ENCODE measurements at regions not wholly inside any gene's neighbourhood (a gene's known extent, or its start where the extent isn't known, plus 50 kb on each side); places are given as distances from the start of the nearest gene placed in this dataset.

GRCh38 chr16:47944589-47944988 lies 211.2 kb downstream of the ABCC12 start:
- Mint-ChIP-seq H3K36me3 (ENCODE audit: insufficient read depth) (no peaks in the 10 kb centered on the region), H3K4me1 (ENCODE audit: low read depth) (peaks cover 5% of the 10 kb centered on the region), H3K27ac (no peak overlapping the region), H3K4me3 (ENCODE audit: low read depth) (no peak overlapping the region), H3K27me3 (peaks cover 6% of the 10 kb centered on the region), H3K9me3 (ENCODE audit: low read depth) (no peaks in the 10 kb centered on the region)
- no peak for TF ChIP-seq CTCF (IDR thresholded peaks at IDR 0.05; ENCODE audit: unreplicated experiment)
- DNase-seq (ENCODE audit: low spot score, unreplicated experiment), result no peak

GRCh38 chr16:47943235-47943634 lies 212.6 kb downstream of the ABCC12 start:
- no peaks in the 10 kb centered on the region for H3K36me3 Mint-ChIP-seq (ENCODE audit: insufficient read depth)
- no peak overlapping the region for H3K4me3 Mint-ChIP-seq (ENCODE audit: low read depth)
- TF ChIP-seq CTCF (IDR thresholded peaks at IDR 0.05; ENCODE audit: unreplicated experiment), result no peak
- H3K9me3 Mint-ChIP-seq (ENCODE audit: low read depth), result no peaks in the 10 kb centered on the region
- H3K27ac Mint-ChIP-seq, result no peak overlapping the region
- H3K27me3 Mint-ChIP-seq, result peaks cover 6% of the 10 kb centered on the region
- DNase-seq (ENCODE audit: low spot score, unreplicated experiment), result no peak
- H3K4me1 Mint-ChIP-seq (ENCODE audit: low read depth), result peaks cover 6% of the 10 kb centered on the region

- H3K27ac Mint-ChIP-seq, result no peak overlapping the region
- H3K4me1 Mint-ChIP-seq (ENCODE audit: low read depth), result peaks cover 6% of the 10 kb centered on the region
- DNase-seq (ENCODE audit: low spot score, unreplicated experiment), result no peak
- H3K36me3 Mint-ChIP-seq (ENCODE audit: insufficient read depth), result no peaks in the 10 kb centered on the region
- peaks cover 6% of the 10 kb centered on the region for H3K27me3 Mint-ChIP-seq
- peaks cover 8% of the 10 kb centered on the region for H3K9me3 Mint-ChIP-seq (ENCODE audit: low read depth)
- no peak overlapping the region for H3K4me3 Mint-ChIP-seq (ENCODE audit: low read depth)
- no peak for TF ChIP-seq CTCF (IDR thresholded peaks at IDR 0.05; ENCODE audit: unreplicated experiment)
Measured at GRCh38 chr16:47940466-47940865, 215.3 kb downstream of the ABCC12 start.

- H3K4me1 Mint-ChIP-seq (ENCODE audit: low read depth), result peaks cover 6% of the 10 kb centered on the region
- no peaks in the 10 kb centered on the region for H3K36me3 Mint-ChIP-seq (ENCODE audit: insufficient read depth)
- peaks cover 6% of the 10 kb centered on the region for H3K27me3 Mint-ChIP-seq
- peaks cover 11% of the 10 kb centered on the region for H3K9me3 Mint-ChIP-seq (ENCODE audit: low read depth)
- TF ChIP-seq CTCF (IDR thresholded peaks at IDR 0.05; ENCODE audit: unreplicated experiment), result no peak
- H3K27ac Mint-ChIP-seq, result peak overlapping the region; percentile 13
- no peak for DNase-seq (ENCODE audit: low spot score, unreplicated experiment)
- no peak overlapping the region for H3K4me3 Mint-ChIP-seq (ENCODE audit: low read depth)
Measured at GRCh38 chr16:47939680-47940079, 216.1 kb downstream of the ABCC12 start.

- H3K4me1 Mint-ChIP-seq (ENCODE audit: low read depth), result peaks cover 6% of the 10 kb centered on the region
- H3K36me3 Mint-ChIP-seq (ENCODE audit: insufficient read depth), result no peaks in the 10 kb centered on the region
- TF ChIP-seq CTCF (IDR thresholded peaks at IDR 0.05; ENCODE audit: unreplicated experiment), result no peak
- H3K4me3 Mint-ChIP-seq (ENCODE audit: low read depth), result no peak overlapping the region
- peaks cover 17% of the 10 kb centered on the region for H3K9me3 Mint-ChIP-seq (ENCODE audit: low read depth)
- H3K27ac Mint-ChIP-seq, result no peak overlapping the region
- H3K27me3 Mint-ChIP-seq, result peaks cover 6% of the 10 kb centered on the region
- no peak for DNase-seq (ENCODE audit: low spot score, unreplicated experiment)
Measured at GRCh38 chr16:47938272-47938671, 217.5 kb downstream of the ABCC12 start.

Measured in progenitor cell of endocrine pancreas (in vitro differentiated cells).